H1 (cell line): ENCODE measurements at regions not wholly inside any gene's neighbourhood (a gene's known extent, or its start where the extent isn't known, plus 50 kb on each side); places are given as distances from the start of the nearest gene placed in this dataset.

Experiments used
- CTBP2 ChIP-seq: IDR thresholded peaks from 2 replicates; pipeline ENCODE4 v1.7.0; 2011; ENCODE audit warnings: borderline replicate concordance, mild to moderate bottlenecking, moderate library complexity, mixed read lengths, low read length; ENCODE audit not compliant: insufficient read depth, insufficient read length
- EZH2 ChIP-seq: fragments of 200-600 bp; sonication (generic); IDR thresholded peaks from 2 replicates; pipeline ENCODE4 v1.7.1; 2012; ENCODE audit warnings: low read depth, mild to moderate bottlenecking, moderate library complexity, low read length, inconsistent platforms; ENCODE audit not compliant: severe bottlenecking
- SP1 ChIP-seq: IDR thresholded peaks from 2 replicates; pipeline ENCODE4 v1.6.1; 2011; ENCODE audit warnings: low read depth, low read length

DNA sequence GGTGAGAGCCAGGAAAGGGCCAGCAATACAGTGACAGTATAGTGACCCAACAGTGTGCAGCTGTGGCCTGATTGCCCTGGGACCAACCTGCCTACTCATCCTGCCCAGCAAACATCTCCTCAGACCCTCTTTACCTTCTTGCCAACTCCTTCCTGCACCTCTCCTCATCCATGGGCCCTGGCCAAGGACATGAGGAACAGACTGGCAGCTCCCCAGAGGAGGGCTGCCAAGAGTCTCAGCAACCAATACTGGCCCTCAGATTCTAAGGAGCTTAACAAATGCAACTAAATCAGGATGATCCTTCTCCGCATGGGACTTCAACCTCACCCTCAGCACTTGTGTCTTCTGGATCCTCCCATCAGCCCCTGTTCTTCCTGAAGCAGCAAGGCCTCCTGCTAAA is 77.0 kb downstream of the RPL27A start (continued):
- TF ChIP-seq CTBP2 (no peak), SP1 (no peak), EZH2 (no peak)
